Endothelial cell of umbilical vein (primary cell): ENCODE measurements at regions not wholly inside any gene's neighbourhood (a gene's known extent, or its start where the extent isn't known, plus 50 kb on each side); places are given as distances from the start of the nearest gene placed in this dataset.
"Not testable (repeated sequence)": the region's sequence is repeated elsewhere in the genome, so short reads cannot be mapped to it uniquely, and the experiment has no call there.

Source experiments
- BruUV-seq: library from RNA; stranded (reverse); fragments of 400-500 nt; replicated peaks from 2 replicates; lab custom pipeline; 2021; lab: Mats Ljungman, UMichigan
- CTCF ChIA-PET: fragments of 300-600, 350-600 bp; sonication (Branson Sonifier 250); formaldehyde crosslinking; loops from one replicate; lab custom pipeline; 2021; ENCODE audit warnings: antibody characterized with exemption, inconsistent platforms; lab: Charles Lee
- POLR2A ChIA-PET: fragments of 300-600, 350-600 bp; sonication (Branson Sonifier 250); formaldehyde crosslinking; loops from one replicate; lab custom pipeline; 2021; ENCODE audit warnings: antibody characterized with exemption, inconsistent platforms; lab: Charles Lee
- DNase-seq: peaks from one replicate; pipeline ENCODE4 v3.0.0-alpha.2; 2011; ENCODE audit warnings: low read depth, low spot score
- FAIRE-seq: peaks from 2 replicates; lab custom pipeline; 2011; peaks lifted over from hg19 to GRCh38; lab: Jason Lieb, UNC
- H2AFZ ChIP-seq: 2 replicates; pipeline ENCODE4 v1.6.0; 2012; ENCODE audit warnings: low read depth, low read length, control low read depth, inconsistent platforms
- H3K27ac ChIP-seq: 2 replicates; pipeline ENCODE4 v1.5.1; 2011; ENCODE audit warnings: low read depth, mild to moderate bottlenecking, control low read depth, low read length, moderate library complexity; ENCODE audit not compliant: insufficient read depth
- H3K27me3 ChIP-seq, 2 experiments: 2 replicates each; pipeline versions ENCODE4 v1.6.0 to v1.6.1; 2011; ENCODE audit warnings: low read length in 2 of 2, mixed read lengths in 1 of 2; ENCODE audit not compliant: control insufficient read depth in 2 of 2, insufficient read depth in 2 of 2
- H3K36me3 ChIP-seq, 2 experiments: 2 replicates in 1 of 2; 3 replicates in 1 of 2; pipeline ENCODE4 v1.5.1; 2011; ENCODE audit warnings: low read length in 2 of 2, mild to moderate bottlenecking in 1 of 2, moderate library complexity in 1 of 2; ENCODE audit not compliant: control insufficient read depth in 2 of 2, insufficient read depth in 2 of 2; ENCODE audit errors: extremely low read depth in 1 of 2
- H3K4me1 ChIP-seq: 3 replicates; pipeline ENCODE4 v1.5.1; 2011; ENCODE audit warnings: mild to moderate bottlenecking, low read length; ENCODE audit not compliant: control insufficient read depth, insufficient read depth; ENCODE audit errors: extremely low read depth
- H3K4me2 ChIP-seq: 2 replicates; pipeline ENCODE4 v1.6.1; 2011; ENCODE audit warnings: low read length, control low read depth, mixed read lengths; ENCODE audit not compliant: insufficient read depth
- H3K4me3 ChIP-seq, 3 experiments: fragments of 200-600 bp in 1 of 3; sonication (generic), shearing (Covaris generic) in 1 of 3; replicated peaks in 1 of 3; 2 replicates each; pipeline ENCODE4 v1.5.1; 2011 to 2016; ENCODE audit warnings: control low read depth in 3 of 3, low read length in 3 of 3, mild to moderate bottlenecking in 2 of 3, inconsistent platforms in 1 of 3, low read depth in 1 of 3, moderate library complexity in 1 of 3; ENCODE audit not compliant: insufficient read depth in 1 of 3
- H3K79me2 ChIP-seq: 2 replicates; pipeline ENCODE4 v1.6.0; 2012; ENCODE audit warnings: low read length, inconsistent platforms; ENCODE audit not compliant: control insufficient read depth, insufficient read depth
- H3K9ac ChIP-seq: replicated peaks from 2 replicates; pipeline ENCODE3; 2011; ENCODE audit warnings: low read length, control low read depth; ENCODE audit not compliant: insufficient read depth; ENCODE audit errors: extremely low read depth
- H3K9me1 ChIP-seq: replicated peaks from 3 replicates; pipeline ENCODE4 v1.6.0; 2011; ENCODE audit warnings: mild to moderate bottlenecking, low read length; ENCODE audit not compliant: control insufficient read depth, insufficient read depth; ENCODE audit errors: extremely low read depth
- H3K9me3 ChIP-seq: replicated peaks from 2 replicates; pipeline ENCODE4 v1.5.1; 2012; ENCODE audit warnings: low read length, inconsistent platforms; ENCODE audit not compliant: control insufficient read depth, insufficient read depth
- H4K20me1 ChIP-seq: replicated peaks from 2 replicates; pipeline ENCODE3; 2011; ENCODE audit warnings: mild to moderate bottlenecking, low read length; ENCODE audit not compliant: control insufficient read depth, insufficient read depth; ENCODE audit errors: extremely low read depth
- EZH2 ChIP-seq: IDR thresholded peaks from 2 replicates; pipeline ENCODE4 v1.6.1; 2012; ENCODE audit warnings: borderline replicate concordance, low read depth, mild to moderate bottlenecking, moderate library complexity, low read length, inconsistent platforms; ENCODE audit not compliant: severe bottlenecking
- FOS ChIP-seq: IDR thresholded peaks from 2 replicates; pipeline ENCODE4 v1.6.1; 2011; ENCODE audit warnings: mild to moderate bottlenecking, low read length, moderate library complexity, borderline replicate concordance; ENCODE audit not compliant: insufficient read depth
- GATA2 ChIP-seq: IDR thresholded peaks from 2 replicates; pipeline ENCODE4 v1.7.0; 2011; ENCODE audit warnings: low read depth, mild to moderate bottlenecking, moderate library complexity, mixed read lengths, low read length; ENCODE audit not compliant: insufficient read length, insufficient read depth
- JUN ChIP-seq: IDR thresholded peaks from 2 replicates; pipeline ENCODE4 v1.6.1; 2011; ENCODE audit warnings: borderline replicate concordance, low read depth; ENCODE audit not compliant: insufficient read length, insufficient read depth
- MAX ChIP-seq: IDR thresholded peaks from 2 replicates; pipeline ENCODE4 v1.6.1; 2011; ENCODE audit not compliant: insufficient read depth, insufficient read length
- MYC ChIP-seq: IDR thresholded peaks from one replicate; pipeline ENCODE4 v1.6.1; 2011; ENCODE audit warnings: mild to moderate bottlenecking, low read depth, low read length
- POLR2A ChIP-seq: IDR thresholded peaks from 2 replicates; pipeline ENCODE4 v1.6.1; 2012; ENCODE audit warnings: low read depth, mild to moderate bottlenecking, control low read depth, low read length
- POLR2AphosphoS5 ChIP-seq: IDR thresholded peaks from 2 replicates; pipeline ENCODE4 v1.6.1; 2012; ENCODE audit warnings: low read depth, mild to moderate bottlenecking, control low read depth, low read length, moderate library complexity; ENCODE audit not compliant: insufficient read depth
- dilution Hi-C: fragments of 300-500 bp; cut with MboI; formaldehyde crosslinking; loops from one replicate; pipeline ENCODE4 v1.15.0; 2019; ENCODE audit warnings: low sequenced_read_pairs; ENCODE audit not compliant: extremely low pct_ligation_motif_present
- intact Hi-C: fragments of 100-400 bp; cut with micrococcal nuclease; formaldehyde crosslinking; loops from one replicate; pipeline ENCODE4 v1.10.0; 2022
- TF ChIP-seq, protein P1 (sequence below), 2 donors: IDR thresholded peaks; 1 replicate in 1 of 2; 2 replicates in 1 of 2; pipeline ENCODE4 v1.5.1; 2011; ENCODE audit warnings: low read length in 2 of 2, mild to moderate bottlenecking in 2 of 2, moderate library complexity in 2 of 2, control low read depth in 1 of 2, inconsistent platforms in 1 of 2, low read depth in 1 of 2; ENCODE audit not compliant: insufficient read depth in 1 of 2; ENCODE audit errors: extremely low read depth in 1 of 2

DNA sequence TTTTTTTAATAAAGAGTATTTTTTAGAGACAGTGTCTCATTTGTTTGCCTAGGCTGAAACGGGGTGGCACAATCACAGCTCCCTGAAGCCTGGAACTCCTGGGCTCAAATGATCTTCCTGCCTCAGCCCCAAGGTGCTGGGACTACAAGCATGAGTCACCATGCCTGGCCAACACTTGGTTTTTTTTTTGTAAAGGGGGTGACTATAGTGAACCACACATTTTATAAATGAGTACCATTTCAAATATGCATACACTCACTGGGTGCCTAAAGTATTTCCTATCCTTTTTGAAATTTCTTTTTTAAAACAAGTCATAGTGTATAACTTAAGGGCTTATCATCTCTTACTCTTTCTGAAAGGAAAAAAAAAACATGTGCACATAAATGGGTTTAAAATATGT is 325.2 kb upstream of the MEIS2 start:
- Histone ChIP-seq H3K9me1 (no peaks in the 10 kb centered on the region), H3K9ac (no peak overlapping the region), H4K20me1 (no peaks in the 10 kb centered on the region), H3K79me2 (no peaks in the 10 kb centered on the region), H3K4me2 (no peak overlapping the region), H3K27me3 (no peaks in the 10 kb centered on the region), H3K9me3 (no peaks in the 10 kb centered on the region), H3K27ac (no peak overlapping the region), H3K4me3 (no peak overlapping the region), H3K36me3 (no peaks in the 10 kb centered on the region), H2AFZ (no peak overlapping the region), H3K4me1 (no peaks in the 10 kb centered on the region)
- TF ChIP-seq JUN, result no peak
- DNase-seq (no peak), FAIRE-seq (no peak)
- CTCF ChIA-PET, result no interaction called here
- dilution Hi-C loops (no loop called here), intact Hi-C loops (no loop called here)
- POLR2A ChIA-PET, result no interaction called here
- no TSS peak for BruUV-seq

GRCh38 chr15:37427393-37427792 is 327.0 kb upstream of the MEIS2 start:
- dilution Hi-C loops, H3K79me2 ChIP-seq, FAIRE-seq, H3K9me3 ChIP-seq, BruUV-seq, H3K27me3 ChIP-seq, CTCF ChIA-PET, H3K4me1 ChIP-seq, H3K4me3 ChIP-seq, H3K27ac ChIP-seq, H4K20me1 ChIP-seq, H3K9me1 ChIP-seq, DNase-seq, H3K9ac ChIP-seq, H2AFZ ChIP-seq, H3K36me3 ChIP-seq, POLR2A ChIA-PET, H3K4me2 ChIP-seq, intact Hi-C loops: not testable (repeated sequence)

- H3K79me2 ChIP-seq, result no peaks in the 10 kb centered on the region
- intact Hi-C loops, result no loop called here
- H3K4me2 ChIP-seq, result no peak overlapping the region
- POLR2A ChIA-PET, result no interaction called here
- H2AFZ ChIP-seq, result no peak overlapping the region
- dilution Hi-C loops, result no loop called here
- no peaks in the 10 kb centered on the region for H3K9me3 ChIP-seq
- H3K36me3 ChIP-seq, result no peaks in the 10 kb centered on the region
- H3K9me1 ChIP-seq, result no peaks in the 10 kb centered on the region
- H3K9ac ChIP-seq, result no peak overlapping the region
- H3K4me3 ChIP-seq, result no peak overlapping the region
- no peak overlapping the region for H3K27ac ChIP-seq
- H4K20me1 ChIP-seq, result no peaks in the 10 kb centered on the region
- H3K4me1 ChIP-seq, result no peaks in the 10 kb centered on the region
- TF ChIP-seq POLR2AphosphoS5, result no peak
- TF ChIP-seq GATA2, result no peak
- TF ChIP-seq MAX, result no peak
- TF ChIP-seq EZH2, result no peak
- TF ChIP-seq FOS, result no peak
- TF ChIP-seq, protein P1, sequence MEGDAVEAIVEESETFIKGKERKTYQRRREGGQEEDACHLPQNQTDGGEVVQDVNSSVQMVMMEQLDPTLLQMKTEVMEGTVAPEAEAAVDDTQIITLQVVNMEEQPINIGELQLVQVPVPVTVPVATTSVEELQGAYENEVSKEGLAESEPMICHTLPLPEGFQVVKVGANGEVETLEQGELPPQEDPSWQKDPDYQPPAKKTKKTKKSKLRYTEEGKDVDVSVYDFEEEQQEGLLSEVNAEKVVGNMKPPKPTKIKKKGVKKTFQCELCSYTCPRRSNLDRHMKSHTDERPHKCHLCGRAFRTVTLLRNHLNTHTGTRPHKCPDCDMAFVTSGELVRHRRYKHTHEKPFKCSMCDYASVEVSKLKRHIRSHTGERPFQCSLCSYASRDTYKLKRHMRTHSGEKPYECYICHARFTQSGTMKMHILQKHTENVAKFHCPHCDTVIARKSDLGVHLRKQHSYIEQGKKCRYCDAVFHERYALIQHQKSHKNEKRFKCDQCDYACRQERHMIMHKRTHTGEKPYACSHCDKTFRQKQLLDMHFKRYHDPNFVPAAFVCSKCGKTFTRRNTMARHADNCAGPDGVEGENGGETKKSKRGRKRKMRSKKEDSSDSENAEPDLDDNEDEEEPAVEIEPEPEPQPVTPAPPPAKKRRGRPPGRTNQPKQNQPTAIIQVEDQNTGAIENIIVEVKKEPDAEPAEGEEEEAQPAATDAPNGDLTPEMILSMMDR (IDR thresholded peaks at IDR 0.05; ENCODE audit: extremely low read depth in 1 of 2, insufficient read depth in 1 of 2, low read depth in 1 of 2, low read length in 2 of 2), result no peak
- TF ChIP-seq JUN, result no peak
- no peak for TF ChIP-seq POLR2A
- no peak for TF ChIP-seq MYC
- CTCF ChIA-PET, result no interaction called here
- BruUV-seq, result no TSS peak
- no peak for FAIRE-seq
- H3K27me3 ChIP-seq, result no peaks in the 10 kb centered on the region
- DNase-seq, result no peak
Observed at GRCh38 chr15:37446921-37447320, 346.6 kb upstream of the MEIS2 start.
